ENCODE measurements at regions not wholly inside any gene's neighbourhood (a gene's known extent, or its start where the extent isn't known, plus 50 kb on each side); places are given as distances from the start of the nearest gene placed in this dataset.

DNA sequence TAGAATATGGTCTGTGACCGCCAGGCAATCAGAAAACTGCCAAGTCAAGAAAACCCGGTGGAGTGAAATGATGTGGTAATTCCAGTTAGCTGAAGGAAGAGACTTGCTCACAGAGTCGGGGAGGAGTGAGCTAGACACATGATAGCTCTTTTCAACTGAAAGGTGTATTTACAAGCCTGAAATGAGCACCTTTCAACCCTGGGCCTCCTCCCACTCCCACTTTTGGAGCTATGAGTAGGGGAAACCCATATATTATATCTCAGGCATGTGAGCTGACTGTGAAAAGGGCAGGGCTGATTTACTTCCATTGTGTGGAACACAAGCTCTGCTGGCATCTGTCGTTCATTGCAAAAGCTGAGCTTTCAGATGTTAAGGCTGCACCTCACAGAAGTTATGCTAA lies 960.2 kb downstream of the TUSC7 start:
- Histone ChIP-seq H3K4me3 (ENCODE audit: low read depth in 2 of 2, low read length in 1 of 2) (no peak overlapping the region), H3K27ac (ENCODE audit: low read depth in 2 of 2, low read length in 1 of 2) (no peak overlapping the region), H3K9me3 (no peaks in the 10 kb centered on the region), H3K27me3 (ENCODE audit: insufficient read depth) (no peaks in the 10 kb centered on the region), H3F3A (replicated peaks; ENCODE audit: insufficient read depth) (no peaks in the 10 kb centered on the region), H3K4me2 (no peak overlapping the region), H3K36me3 (replicated peaks in 1 of 2; ENCODE audit: control insufficient read depth in 1 of 2, insufficient read depth in 2 of 2, low read length in 1 of 2) (no peaks in the 10 kb centered on the region), H3K79me2 (ENCODE audit: insufficient read depth) (no peaks in the 10 kb centered on the region), H4K20me1 (ENCODE audit: insufficient read depth) (no peaks in the 10 kb centered on the region), H3K9me2 (no peaks in the 10 kb centered on the region), H2AFZ (ENCODE audit: low read depth) (no peak overlapping the region), H3K4me1 (ENCODE audit: control insufficient read depth in 1 of 2, insufficient read depth in 2 of 2, low read depth in 1 of 2, low read length in 1 of 2) (peaks cover 0 to 27% of the 10 kb centered on the region in 2 experiments; a peak in 2 of 4 replicates), H3K9ac (no peak overlapping the region)
- CTCF ChIA-PET = no interaction called here
- TF ChIP-seq TEAD4 (IDR thresholded peaks at IDR 0.05; ENCODE audit: borderline replicate concordance, insufficient read depth) (no peak), FOXM1 (IDR thresholded peaks at IDR 0.05; ENCODE audit: low read depth) (no peak), SMC3 (IDR thresholded peaks at IDR 0.05; ENCODE audit: low read depth, low read length) (no peak), RXRA (IDR thresholded peaks at IDR 0.05; ENCODE audit: borderline replicate concordance, low read depth) (no peak), TCF12 (IDR thresholded peaks at IDR 0.05) (no peak), MAX (IDR thresholded peaks at IDR 0.05; ENCODE audit: low read depth) (no peak), NFIC (IDR thresholded peaks at IDR 0.05; ENCODE audit: borderline replicate concordance) (no peak), POLR2AphosphoS5 (IDR thresholded peaks at IDR 0.05; ENCODE audit: low read depth, low read length) (no peak)
- TF ChIP-seq, protein P1, sequence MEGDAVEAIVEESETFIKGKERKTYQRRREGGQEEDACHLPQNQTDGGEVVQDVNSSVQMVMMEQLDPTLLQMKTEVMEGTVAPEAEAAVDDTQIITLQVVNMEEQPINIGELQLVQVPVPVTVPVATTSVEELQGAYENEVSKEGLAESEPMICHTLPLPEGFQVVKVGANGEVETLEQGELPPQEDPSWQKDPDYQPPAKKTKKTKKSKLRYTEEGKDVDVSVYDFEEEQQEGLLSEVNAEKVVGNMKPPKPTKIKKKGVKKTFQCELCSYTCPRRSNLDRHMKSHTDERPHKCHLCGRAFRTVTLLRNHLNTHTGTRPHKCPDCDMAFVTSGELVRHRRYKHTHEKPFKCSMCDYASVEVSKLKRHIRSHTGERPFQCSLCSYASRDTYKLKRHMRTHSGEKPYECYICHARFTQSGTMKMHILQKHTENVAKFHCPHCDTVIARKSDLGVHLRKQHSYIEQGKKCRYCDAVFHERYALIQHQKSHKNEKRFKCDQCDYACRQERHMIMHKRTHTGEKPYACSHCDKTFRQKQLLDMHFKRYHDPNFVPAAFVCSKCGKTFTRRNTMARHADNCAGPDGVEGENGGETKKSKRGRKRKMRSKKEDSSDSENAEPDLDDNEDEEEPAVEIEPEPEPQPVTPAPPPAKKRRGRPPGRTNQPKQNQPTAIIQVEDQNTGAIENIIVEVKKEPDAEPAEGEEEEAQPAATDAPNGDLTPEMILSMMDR (IDR thresholded peaks at IDR 0.05) = no peak
- TF ChIP-seq, protein P2, sequence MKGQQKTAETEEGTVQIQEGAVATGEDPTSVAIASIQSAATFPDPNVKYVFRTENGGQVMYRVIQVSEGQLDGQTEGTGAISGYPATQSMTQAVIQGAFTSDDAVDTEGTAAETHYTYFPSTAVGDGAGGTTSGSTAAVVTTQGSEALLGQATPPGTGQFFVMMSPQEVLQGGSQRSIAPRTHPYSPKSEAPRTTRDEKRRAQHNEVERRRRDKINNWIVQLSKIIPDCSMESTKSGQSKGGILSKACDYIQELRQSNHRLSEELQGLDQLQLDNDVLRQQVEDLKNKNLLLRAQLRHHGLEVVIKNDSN (IDR thresholded peaks at IDR 0.05; ENCODE audit: borderline replicate concordance, low read depth) = no peak
- no peak for DNase-seq
- POLR2A ChIA-PET = no interaction called here
- WGBS (ENCODE audit: low lambda C conversion rate) = 82% methylated on average over 4 of the region's 4 CpGs

- Histone ChIP-seq H3K79me2 (ENCODE audit: insufficient read depth) (no peaks in the 10 kb centered on the region), H3K36me3 (replicated peaks in 1 of 2; ENCODE audit: control insufficient read depth in 1 of 2, insufficient read depth in 2 of 2, low read length in 1 of 2) (no peaks in the 10 kb centered on the region), H3K4me3 (ENCODE audit: low read depth in 2 of 2, low read length in 1 of 2) (no peak overlapping the region; a peak in 1 of 4 replicates), H3K9me2 (no peaks in the 10 kb centered on the region), H2AFZ (ENCODE audit: low read depth) (no peak overlapping the region; the same call in 1 of the 2 replicates), H3K9ac (no peak overlapping the region), H3K27me3 (ENCODE audit: insufficient read depth) (no peaks in the 10 kb centered on the region), H3K4me2 (no peak overlapping the region), H3K9me3 (no peaks in the 10 kb centered on the region), H3K4me1 (ENCODE audit: control insufficient read depth in 1 of 2, insufficient read depth in 2 of 2, low read depth in 1 of 2, low read length in 1 of 2) (peaks cover 0 to 19% of the 10 kb centered on the region in 2 experiments; a peak in 2 of 4 replicates), H3F3A (replicated peaks; ENCODE audit: insufficient read depth) (no peaks in the 10 kb centered on the region), H4K20me1 (ENCODE audit: insufficient read depth) (no peaks in the 10 kb centered on the region), H3K27ac (ENCODE audit: low read depth in 2 of 2, low read length in 1 of 2) (peak overlapping the region in 1 of 2 experiments; percentile 94; a peak in 3 of 4 replicates)
- WGBS (ENCODE audit: low lambda C conversion rate) = 42% methylated on average over 4 of the region's 4 CpGs
- POLR2A ChIA-PET = interaction anchor here (1.1 kb wide), 2 partner anchors 11 to 122 kb away, joined by 3 to 4 read pairs; no protein-coding TSS in a partner anchor
- CTCF ChIA-PET = interaction anchor here (0.8 to 1.1 kb wide), 5 partner anchors 10 to 325 kb away, joined by 3 read pairs; no protein-coding TSS in a partner anchor
- peak; percentile 65 for DNase-seq
- TF ChIP-seq SMC3 (IDR thresholded peaks at IDR 0.05; ENCODE audit: low read depth, low read length) = 0 out of 2 replicates have a peak, but pooled peaks have one; percentile 5
- TF ChIP-seq, protein P3, sequence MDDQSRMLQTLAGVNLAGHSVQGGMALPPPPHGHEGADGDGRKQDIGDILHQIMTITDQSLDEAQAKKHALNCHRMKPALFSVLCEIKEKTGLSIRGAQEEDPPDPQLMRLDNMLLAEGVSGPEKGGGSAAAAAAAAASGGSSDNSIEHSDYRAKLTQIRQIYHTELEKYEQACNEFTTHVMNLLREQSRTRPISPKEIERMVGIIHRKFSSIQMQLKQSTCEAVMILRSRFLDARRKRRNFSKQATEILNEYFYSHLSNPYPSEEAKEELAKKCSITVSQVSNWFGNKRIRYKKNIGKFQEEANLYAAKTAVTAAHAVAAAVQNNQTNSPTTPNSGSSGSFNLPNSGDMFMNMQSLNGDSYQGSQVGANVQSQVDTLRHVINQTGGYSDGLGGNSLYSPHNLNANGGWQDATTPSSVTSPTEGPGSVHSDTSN (IDR thresholded peaks at IDR 0.05) = peak; percentile 45
- TF ChIP-seq GATA2 (CRISPR knock-in tag; IDR thresholded peaks at IDR 0.05) = peak; percentile 71
- TF ChIP-seq EZH2phosphoT487 (IDR thresholded peaks at IDR 0.05; ENCODE audit: borderline replicate concordance, low read depth) = no peak
- no peak for TF ChIP-seq TAF1 (IDR thresholded peaks at IDR 0.05; ENCODE audit: borderline replicate concordance, low read depth, low read length)
- TF ChIP-seq CHD2 (IDR thresholded peaks at IDR 0.05; ENCODE audit: low read length, partially characterized antibody) = peak; percentile 58
- peak; percentile 90 for TF ChIP-seq RCOR1 (IDR thresholded peaks at IDR 0.05; ENCODE audit: low read length)
- no peak for TF ChIP-seq TEAD4 (IDR thresholded peaks at IDR 0.05; ENCODE audit: borderline replicate concordance, insufficient read depth)
- TF ChIP-seq JUND (IDR thresholded peaks at IDR 0.05) = no peak
- no peak for TF ChIP-seq MEF2A (IDR thresholded peaks at IDR 0.05; ENCODE audit: borderline replicate concordance, low read depth)
- no peak for TF ChIP-seq IRF3 (IDR thresholded peaks at IDR 0.05; ENCODE audit: low read depth, low read length)
- no peak for TF ChIP-seq MAX (IDR thresholded peaks at IDR 0.05; ENCODE audit: low read depth)
- TF ChIP-seq MXI1 (IDR thresholded peaks at IDR 0.05; ENCODE audit: low read depth, low read length) = peak; percentile 78; the same call in 1 of the 2 replicates
- no peak for TF ChIP-seq NRF1 (IDR thresholded peaks at IDR 0.05; ENCODE audit: low read depth, low read length)
- TF ChIP-seq ELF1 (IDR thresholded peaks at IDR 0.05) = no peak
- TF ChIP-seq, protein P2 (IDR thresholded peaks at IDR 0.05; ENCODE audit: borderline replicate concordance, low read depth) = no peak
These were observed 962.2 kb downstream of the TUSC7 start for GRCh38 chr3:117671722-117672318.
